GM13976 (cell line): ENCODE measurements at regions not wholly inside any gene's neighbourhood (a gene's known extent, or its start where the extent isn't known, plus 50 kb on each side); places are given as distances from the start of the nearest gene placed in this dataset.
A peak's percentile ranks its signal among the peaks of the same experiment; 100 is the strongest.

Experiments
- DNase-seq: peaks from one replicate; pipeline ENCODE4 v3.0.0; 2012; ENCODE audit warnings: low spot score
- CTCF ChIP-seq: IDR thresholded peaks from 2 replicates; pipeline ENCODE4 v1.5.1; 2012; ENCODE audit warnings: borderline replicate concordance, mild to moderate bottlenecking; ENCODE audit not compliant: insufficient read depth; ENCODE audit errors: extremely low read depth, missing control alignments, control extremely low read depth
- in situ Hi-C: fragments of 300-500 bp; cut with MboI; formaldehyde crosslinking; loops from one replicate; pipeline ENCODE4 v1.12.0; 2022; ENCODE audit warnings: low sequenced_read_pairs, mixed read lengths, inconsistent platforms; ENCODE audit not compliant: unreplicated experiment

GRCh38 chr4:67342291-67342690 lies 203.0 kb downstream of the CENPC start:
- TF ChIP-seq CTCF: no peak
- in situ Hi-C loops: no loop called here
- DNase-seq: no peak

GRCh38 chr4:67333664-67334063 lies 211.6 kb downstream of the CENPC start:
- in situ Hi-C loops: no loop called here
- no peak for TF ChIP-seq CTCF
- no peak for DNase-seq

- no peak for DNase-seq
- in situ Hi-C loops: no loop called here
- no peak for TF ChIP-seq CTCF
Measured at GRCh38 chr4:67332627-67333026, 212.7 kb downstream of the CENPC start.

- in situ Hi-C loops: no loop called here
- no peak for TF ChIP-seq CTCF
- DNase-seq: no peak
Measured at GRCh38 chr4:67328393-67328792, 216.9 kb downstream of the CENPC start.

DNA sequence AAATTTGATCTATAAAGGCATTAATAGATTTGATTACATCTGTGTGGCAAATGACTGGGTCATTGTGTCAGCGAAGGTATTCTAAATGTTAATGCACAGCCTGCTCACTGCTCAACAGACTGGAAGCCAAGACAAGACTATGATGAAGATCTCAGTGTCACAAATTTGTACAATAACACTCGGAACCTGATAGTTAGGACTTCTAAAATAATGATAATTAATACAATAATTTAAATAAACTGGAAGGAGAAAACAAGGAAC lies 217.4 kb downstream of the CENPC start:
- no peak for TF ChIP-seq CTCF
- in situ Hi-C loops: no loop called here
- DNase-seq: no peak

- DNase-seq: peak; percentile 53
- in situ Hi-C loops: no loop called here
- TF ChIP-seq CTCF: peak; percentile 89
Measured at GRCh38 chr4:67327245-67328017, 217.9 kb downstream of the CENPC start.
